ENCODE measurements at regions not wholly inside any gene's neighbourhood (a gene's known extent, or its start where the extent isn't known, plus 50 kb on each side); places are given as distances from the start of the nearest gene placed in this dataset.

DNA sequence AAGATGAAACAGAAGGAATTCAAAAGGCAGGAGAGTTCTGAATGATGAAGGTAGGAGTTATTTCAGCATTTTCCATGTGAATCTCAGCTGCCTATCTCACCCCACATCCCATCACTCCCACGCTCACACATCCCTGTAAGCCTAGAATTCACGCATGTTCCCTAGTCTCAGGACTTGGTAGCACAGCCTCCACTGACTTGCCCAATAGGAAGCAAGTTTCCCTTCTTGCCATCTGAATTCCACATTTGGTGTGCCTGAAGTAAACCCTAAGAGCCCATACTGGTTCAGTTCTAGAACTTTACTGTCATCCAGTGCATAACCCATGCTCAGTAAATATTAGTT lies 56.6 kb downstream of the STYXL2 start:
- Histone ChIP-seq H3K4me1 (peaks cover 0 to 23% of the 10 kb centered on the region in 2 donors), H3K9me3 (no peaks in the 10 kb centered on the region), H3K27ac (no peak overlapping the region), H3K27me3 (no peaks in the 10 kb centered on the region), H3K36me3 (no peaks in the 10 kb centered on the region), H3K4me3 (no peak overlapping the region)
- TF ChIP-seq, protein P1, sequence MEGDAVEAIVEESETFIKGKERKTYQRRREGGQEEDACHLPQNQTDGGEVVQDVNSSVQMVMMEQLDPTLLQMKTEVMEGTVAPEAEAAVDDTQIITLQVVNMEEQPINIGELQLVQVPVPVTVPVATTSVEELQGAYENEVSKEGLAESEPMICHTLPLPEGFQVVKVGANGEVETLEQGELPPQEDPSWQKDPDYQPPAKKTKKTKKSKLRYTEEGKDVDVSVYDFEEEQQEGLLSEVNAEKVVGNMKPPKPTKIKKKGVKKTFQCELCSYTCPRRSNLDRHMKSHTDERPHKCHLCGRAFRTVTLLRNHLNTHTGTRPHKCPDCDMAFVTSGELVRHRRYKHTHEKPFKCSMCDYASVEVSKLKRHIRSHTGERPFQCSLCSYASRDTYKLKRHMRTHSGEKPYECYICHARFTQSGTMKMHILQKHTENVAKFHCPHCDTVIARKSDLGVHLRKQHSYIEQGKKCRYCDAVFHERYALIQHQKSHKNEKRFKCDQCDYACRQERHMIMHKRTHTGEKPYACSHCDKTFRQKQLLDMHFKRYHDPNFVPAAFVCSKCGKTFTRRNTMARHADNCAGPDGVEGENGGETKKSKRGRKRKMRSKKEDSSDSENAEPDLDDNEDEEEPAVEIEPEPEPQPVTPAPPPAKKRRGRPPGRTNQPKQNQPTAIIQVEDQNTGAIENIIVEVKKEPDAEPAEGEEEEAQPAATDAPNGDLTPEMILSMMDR (IDR thresholded peaks at IDR 0.05 in 4 of 5, conservative IDR thresholded peaks at IDR 0.05 in 1 of 5) = no peak
- no peak for TF ChIP-seq POLR2A (IDR thresholded peaks at IDR 0.05)
- intact Hi-C loops (cut with DNase I; ENCODE audit: low total_unique reads) = no loop called here
- DNase-seq (no peak), ATAC-seq (no peak)
- in situ Hi-C loops (cut with MboI; ENCODE audit: low sequenced_read_pairs in 4 of 4) = no loop called here

DNA sequence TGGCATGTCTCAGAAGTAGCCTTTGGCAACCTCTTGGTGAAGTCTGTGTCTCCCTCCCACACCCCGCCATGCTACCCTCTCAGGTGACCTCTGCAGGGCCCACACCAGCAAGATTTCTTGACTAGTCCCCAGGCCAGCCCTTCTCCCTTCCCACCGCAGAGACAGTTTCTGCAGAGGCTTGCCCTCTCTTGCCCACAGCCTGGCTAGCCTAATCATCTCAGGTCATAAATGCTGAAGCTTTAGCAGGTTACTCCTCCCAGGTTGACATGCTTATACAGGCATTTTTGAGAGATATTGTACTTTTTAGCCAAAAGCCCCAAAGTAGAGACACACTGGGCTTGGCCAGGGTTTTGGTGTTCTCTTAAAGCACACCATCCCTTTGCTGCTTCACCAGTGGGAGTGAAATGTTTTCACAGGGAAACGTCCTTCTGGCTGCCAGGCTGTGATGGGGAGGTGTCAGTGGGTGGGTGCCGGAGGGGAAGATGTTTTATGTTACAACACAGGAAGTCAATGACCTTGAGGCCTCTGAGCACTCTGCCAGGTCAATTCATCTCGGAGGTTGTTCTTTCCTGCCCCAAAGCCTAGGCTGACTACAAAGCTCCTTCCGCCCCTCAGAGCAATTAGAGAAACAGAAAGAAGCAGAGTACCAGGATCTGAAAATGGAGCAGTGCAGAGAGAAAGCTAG lies 58.5 kb downstream of the STYXL2 start:
- TF ChIP-seq, protein P1 (IDR thresholded peaks at IDR 0.05 in 4 of 5, conservative IDR thresholded peaks at IDR 0.05 in 1 of 5) = no peak
- TF ChIP-seq POLR2A (IDR thresholded peaks at IDR 0.05) = no peak
- no peak overlapping the region for H3K27ac ChIP-seq

DNA sequence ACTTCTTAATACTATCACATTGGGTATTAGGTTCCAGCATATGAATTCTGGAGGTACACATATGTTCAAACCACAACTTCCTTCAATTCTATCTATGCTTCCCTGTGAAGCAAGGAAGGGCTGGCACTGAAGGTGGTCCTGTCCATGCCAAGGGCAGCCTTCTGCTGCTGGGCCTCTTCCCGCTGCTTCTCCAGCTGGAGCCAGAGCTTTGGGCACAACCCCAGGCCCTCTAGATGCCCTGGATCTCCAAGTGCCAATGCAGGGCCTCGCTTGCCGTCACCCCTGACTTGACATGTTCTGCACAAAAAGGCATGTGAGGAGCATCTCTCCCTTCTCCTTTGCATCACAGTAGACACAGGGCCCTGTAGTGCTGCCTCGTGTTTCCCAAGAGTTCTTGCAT lies 62.6 kb downstream of the STYXL2 start:
- Histone ChIP-seq H3K4me3 (no peak overlapping the region), H3K27me3 (no peaks in the 10 kb centered on the region), H3K27ac (no peak overlapping the region), H3K9me3 (no peaks in the 10 kb centered on the region), H3K4me1 (peaks cover 0 to 27% of the 10 kb centered on the region in 2 donors), H3K36me3 (no peaks in the 10 kb centered on the region)
- in situ Hi-C loops (cut with MboI; ENCODE audit: low sequenced_read_pairs in 4 of 4) = no loop called here
- intact Hi-C loops (cut with DNase I; ENCODE audit: low total_unique reads) = no loop called here
- no peak for ATAC-seq
- peak in 1 of 2 donors; percentile 22 for DNase-seq
- no peak for TF ChIP-seq POLR2A (IDR thresholded peaks at IDR 0.05)
- TF ChIP-seq, protein P1 (IDR thresholded peaks at IDR 0.05 in 4 of 5, conservative IDR thresholded peaks at IDR 0.05 in 1 of 5) = no peak

More for the DNA sequence above, 58.5 kb downstream of the STYXL2 start:
- in situ Hi-C loops (cut with MboI; ENCODE audit: low sequenced_read_pairs in 4 of 4) (no loop called here), intact Hi-C loops (cut with DNase I; ENCODE audit: low total_unique reads) (no loop called here)
- no peak for DNase-seq
- Histone ChIP-seq H3K4me3 (no peak overlapping the region), H3K9me3 (no peaks in the 10 kb centered on the region), H3K36me3 (no peaks in the 10 kb centered on the region), H3K4me1 (peaks cover 0 to 22% of the 10 kb centered on the region in 2 donors), H3K27me3 (no peaks in the 10 kb centered on the region)
- no peak for ATAC-seq

DNA sequence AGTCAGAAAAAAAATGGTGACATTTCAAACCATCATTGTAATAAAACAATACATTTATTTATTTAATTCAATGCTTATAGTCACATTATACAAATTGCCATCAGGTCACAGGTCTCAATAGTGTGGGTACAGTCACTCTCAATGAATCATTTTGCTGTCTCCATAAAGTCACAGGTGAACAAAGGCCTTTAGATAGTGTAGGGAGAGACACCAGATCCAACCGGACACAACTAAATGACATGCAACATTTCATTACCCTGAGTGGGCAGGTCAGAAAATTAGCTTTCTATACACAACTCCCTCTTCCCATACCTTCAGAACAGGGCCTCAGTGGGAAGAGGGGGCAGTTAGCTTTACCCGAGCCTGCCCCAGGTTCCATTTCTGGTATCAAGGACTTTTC lies 63.2 kb downstream of the STYXL2 start:
- DNase-seq (no peak), ATAC-seq (no peak)
- H3K4me1 ChIP-seq = peaks cover 0 to 24% of the 10 kb centered on the region in 2 donors
- H3K27me3 ChIP-seq = no peaks in the 10 kb centered on the region
- H3K4me3 ChIP-seq = no peak overlapping the region
- intact Hi-C loops (cut with DNase I; ENCODE audit: low total_unique reads) (no loop called here), in situ Hi-C loops (cut with MboI; ENCODE audit: low sequenced_read_pairs in 4 of 4) (no loop called here)
- TF ChIP-seq POLR2A (IDR thresholded peaks at IDR 0.05) = no peak
- TF ChIP-seq, protein P1 (IDR thresholded peaks at IDR 0.05 in 4 of 5, conservative IDR thresholded peaks at IDR 0.05 in 1 of 5) = no peak
- no peaks in the 10 kb centered on the region for H3K9me3 ChIP-seq
- H3K27ac ChIP-seq = peak overlapping the region in 1 of 4 donors; percentile 63
- H3K36me3 ChIP-seq = no peaks in the 10 kb centered on the region

Data from gastrocnemius medialis (tissue), 4 donors.